Effector memory CD4-positive, alpha-beta T cell (primary cell): ENCODE measurements at regions not wholly inside any gene's neighbourhood (a gene's known extent, or its start where the extent isn't known, plus 50 kb on each side); places are given as distances from the start of the nearest gene placed in this dataset.
"Not testable (repeated sequence)": the region's sequence is repeated elsewhere in the genome, so short reads cannot be mapped to it uniquely, and the experiment has no call there.

ENCODE experiments used
- DNase-seq, 3 donors: peaks; one replicate each; pipeline ENCODE4 v3.0.0-alpha.2; 2020
- H3K27ac ChIP-seq: 2 replicates; pipeline ENCODE4 v1.7.0; 2013; ENCODE audit warnings: mild to moderate bottlenecking, low read length, moderate library complexity; ENCODE audit not compliant: insufficient read depth, poor library complexity, severe bottlenecking
- H3K27me3 ChIP-seq: replicated peaks from 2 replicates; pipeline ENCODE4 v1.7.0; 2013; ENCODE audit warnings: mild to moderate bottlenecking, low read length; ENCODE audit not compliant: insufficient read depth, control insufficient read depth, poor library complexity, severe bottlenecking
- H3K36me3 ChIP-seq: 2 replicates; pipeline ENCODE4 v1.7.0; 2013; ENCODE audit warnings: mild to moderate bottlenecking, low read length, moderate library complexity; ENCODE audit not compliant: control insufficient read depth, insufficient read depth
- H3K4me1 ChIP-seq: 2 replicates; pipeline ENCODE4 v1.7.0; 2013; ENCODE audit warnings: low read length, mild to moderate bottlenecking; ENCODE audit not compliant: control insufficient read depth, insufficient read depth, poor library complexity, severe bottlenecking
- H3K4me3 ChIP-seq: 2 replicates; pipeline ENCODE4 v1.7.0; 2013; ENCODE audit warnings: low read length, low read depth, mild to moderate bottlenecking; ENCODE audit not compliant: insufficient read depth, poor library complexity, severe bottlenecking
- H3K9me3 ChIP-seq: 2 replicates; pipeline ENCODE4 v1.7.0; 2013; ENCODE audit warnings: mild to moderate bottlenecking, low read length, moderate library complexity; ENCODE audit not compliant: control insufficient read depth

DNA sequence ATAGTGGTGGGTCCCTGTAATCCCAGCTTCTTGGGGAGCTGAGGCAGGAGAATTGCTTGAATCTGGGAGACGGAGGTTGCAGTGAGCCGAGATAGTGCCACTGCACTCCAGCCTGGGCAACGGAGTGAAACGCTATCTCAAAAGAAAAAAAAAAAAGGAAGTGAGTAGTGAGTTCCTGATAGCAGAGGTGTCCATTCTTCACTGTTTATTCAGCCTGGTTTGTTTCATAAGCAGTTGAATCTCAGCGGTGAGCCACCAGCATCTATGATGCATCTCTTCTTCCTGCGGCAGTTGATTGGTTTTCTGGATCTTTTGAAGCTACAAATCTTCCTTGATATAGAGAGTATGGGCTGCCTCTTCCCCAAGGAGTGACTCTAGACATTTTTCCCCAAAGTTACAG is 316.1 kb upstream of the MTPN start:
- Histone ChIP-seq H3K27me3 (no peaks in the 10 kb centered on the region), H3K4me3 (no peak overlapping the region), H3K9me3 (no peaks in the 10 kb centered on the region), H3K36me3 (no peaks in the 10 kb centered on the region), H3K27ac (no peak overlapping the region), H3K4me1 (no peaks in the 10 kb centered on the region)
- DNase-seq, result no peak

DNA sequence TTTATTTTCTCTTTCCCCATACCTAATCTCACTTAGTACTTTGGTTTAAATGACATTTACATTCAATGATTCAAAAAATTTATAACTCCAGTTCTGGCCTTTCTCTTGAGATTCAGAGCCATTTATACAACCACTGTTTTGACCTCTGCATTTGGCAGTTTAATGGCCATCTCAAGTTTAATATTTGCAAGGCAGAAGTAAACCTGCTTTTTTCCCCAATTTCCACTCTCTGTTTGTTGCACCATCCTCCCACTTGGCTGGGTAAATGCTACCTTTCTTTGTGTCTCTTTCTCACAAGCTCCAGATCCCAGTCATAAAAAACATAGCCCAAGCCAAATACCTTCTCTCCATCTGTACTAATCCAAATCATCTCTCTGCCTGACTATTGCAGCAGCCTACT is 315.2 kb upstream of the MTPN start:
- DNase-seq, result no peak
- H3K27me3 ChIP-seq, result no peaks in the 10 kb centered on the region
- H3K4me3 ChIP-seq, result no peak overlapping the region
- no peaks in the 10 kb centered on the region for H3K4me1 ChIP-seq
- H3K27ac ChIP-seq, result no peak overlapping the region
- H3K9me3 ChIP-seq, result no peaks in the 10 kb centered on the region
- H3K36me3 ChIP-seq, result no peaks in the 10 kb centered on the region

DNA sequence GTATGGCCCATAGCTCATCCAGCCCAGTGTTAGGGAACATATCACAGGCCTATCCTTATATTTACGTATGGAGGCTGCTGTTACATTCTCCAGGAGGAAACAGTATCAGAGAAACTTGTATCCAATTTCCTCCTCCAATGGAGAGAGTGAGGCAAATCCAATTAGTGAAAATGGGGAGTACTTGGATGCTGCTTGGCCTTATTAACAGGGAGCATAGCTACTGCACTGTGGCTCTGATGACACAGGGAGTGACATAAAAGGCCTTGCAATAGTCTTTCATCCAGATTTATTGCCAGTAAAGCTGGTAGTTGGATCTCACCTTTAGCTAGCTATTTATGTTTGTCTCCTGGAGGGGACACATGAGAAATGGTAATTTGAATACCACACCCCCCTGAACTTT is 313.2 kb upstream of the MTPN start:
- H3K4me1 ChIP-seq, result no peaks in the 10 kb centered on the region
- H3K27ac ChIP-seq, result no peak overlapping the region
- DNase-seq, result no peak
- H3K4me3 ChIP-seq, result no peak overlapping the region
- H3K36me3 ChIP-seq, result no peaks in the 10 kb centered on the region
- H3K27me3 ChIP-seq, result no peaks in the 10 kb centered on the region
- H3K9me3 ChIP-seq, result no peaks in the 10 kb centered on the region

DNA sequence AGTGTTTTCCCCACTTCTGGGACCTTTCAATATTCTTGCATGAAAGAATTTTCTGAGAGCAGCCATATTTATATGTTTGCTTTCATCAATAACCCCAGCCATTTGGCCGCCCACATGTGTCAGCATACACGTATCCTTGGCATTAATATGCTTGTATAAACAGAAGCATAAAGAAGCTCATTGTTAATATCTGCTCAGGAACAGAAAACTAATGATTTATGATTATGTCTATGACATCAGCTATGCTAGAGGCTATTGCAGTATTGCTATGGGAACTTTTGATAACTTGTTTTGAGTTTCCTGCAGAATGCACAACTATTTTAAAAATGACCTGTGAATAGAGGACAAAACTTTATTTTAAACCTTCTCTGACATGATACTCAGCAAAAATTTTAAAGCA is 300.9 kb upstream of the MTPN start:
- Histone ChIP-seq H3K27me3 (no peaks in the 10 kb centered on the region), H3K27ac (no peak overlapping the region), H3K4me1 (no peaks in the 10 kb centered on the region), H3K9me3 (no peaks in the 10 kb centered on the region), H3K36me3 (no peaks in the 10 kb centered on the region), H3K4me3 (no peak overlapping the region)
- no peak for DNase-seq

DNA sequence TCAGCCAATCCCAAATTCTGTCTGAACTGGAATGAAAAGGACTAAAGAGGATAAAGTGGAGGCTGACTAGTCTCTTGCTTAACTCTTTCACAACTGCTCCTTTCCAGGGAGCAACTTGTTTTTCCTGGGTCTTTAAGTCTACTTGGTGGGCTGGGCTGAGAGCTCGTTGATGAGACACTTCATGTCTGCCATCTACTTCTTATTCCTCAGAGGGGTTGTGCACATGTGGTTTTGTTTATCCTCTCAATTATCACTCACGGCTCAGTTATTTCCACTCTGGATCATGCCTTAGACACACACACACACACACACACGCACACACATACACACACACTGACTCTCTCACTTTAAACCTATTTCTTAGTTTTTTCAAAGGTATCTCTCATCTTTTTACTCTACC is 298.6 kb upstream of the MTPN start:
- H3K27ac ChIP-seq, result no peak overlapping the region
- no peak for DNase-seq
- H3K36me3 ChIP-seq, result no peaks in the 10 kb centered on the region
- H3K4me3 ChIP-seq, result no peak overlapping the region
- no peaks in the 10 kb centered on the region for H3K4me1 ChIP-seq
- H3K9me3 ChIP-seq, result no peaks in the 10 kb centered on the region
- H3K27me3 ChIP-seq, result no peaks in the 10 kb centered on the region

DNA sequence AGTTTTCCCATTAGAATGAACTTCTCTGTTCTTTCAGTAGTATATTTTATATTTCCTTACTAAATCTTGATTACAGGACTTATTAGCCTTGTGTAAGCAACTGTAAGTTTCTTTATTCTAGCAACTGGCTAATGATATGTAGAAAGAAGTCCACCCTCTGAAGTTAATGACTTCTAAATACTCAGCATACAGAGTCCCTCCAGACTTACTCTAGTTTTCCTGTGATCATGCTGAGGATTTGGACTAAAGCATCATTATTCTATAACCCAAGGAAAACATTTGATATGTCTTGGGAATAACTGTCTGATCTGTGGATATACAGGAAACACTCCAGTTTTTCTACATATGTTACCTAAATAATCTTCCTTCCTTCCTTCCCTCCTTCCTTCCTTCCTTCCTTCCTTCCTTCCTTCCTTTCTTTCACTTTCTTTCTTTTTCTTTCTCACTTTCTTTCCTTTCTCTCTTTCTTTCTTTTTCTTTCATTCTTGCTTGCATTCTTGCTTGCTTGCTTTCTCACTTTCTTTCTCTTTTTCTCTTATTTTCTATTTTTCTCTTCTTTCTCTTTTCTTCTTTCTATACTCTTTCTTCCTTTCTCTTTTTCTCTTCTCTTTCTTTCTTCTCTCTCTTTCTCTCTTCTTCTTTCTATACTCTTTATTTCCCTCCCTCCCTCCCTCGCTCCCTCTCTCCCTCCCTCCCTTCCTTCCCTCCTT is 297.6 kb upstream of the MTPN start:
- Histone ChIP-seq H3K9me3 (no peaks in the 10 kb centered on the region), H3K27me3 (no peaks in the 10 kb centered on the region), H3K4me3 (no peak overlapping the region), H3K4me1 (no peaks in the 10 kb centered on the region), H3K27ac (no peak overlapping the region), H3K36me3 (no peaks in the 10 kb centered on the region)
- no peak for DNase-seq

DNA sequence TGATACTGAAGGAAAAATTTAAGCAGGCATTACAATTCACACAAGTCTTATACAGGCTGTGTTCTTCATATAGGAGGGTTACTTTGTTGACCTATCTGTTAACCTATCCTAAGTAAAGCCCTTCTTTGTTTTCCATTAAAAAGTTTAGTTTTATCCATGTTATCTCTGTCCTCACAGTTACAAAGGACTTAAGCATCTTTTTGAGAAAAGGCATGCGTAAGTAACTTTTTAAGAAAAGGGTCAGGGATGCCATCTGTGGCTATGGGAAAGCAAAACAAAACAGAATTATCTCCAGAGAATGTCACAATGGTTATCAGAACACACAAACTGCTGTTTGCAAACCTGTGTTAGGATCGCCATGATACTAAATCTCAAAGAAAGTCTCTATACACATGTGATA is 295.8 kb upstream of the MTPN start:
- H3K9me3 ChIP-seq, result no peaks in the 10 kb centered on the region
- DNase-seq, result no peak
- no peaks in the 10 kb centered on the region for H3K36me3 ChIP-seq
- H3K4me1 ChIP-seq, result no peaks in the 10 kb centered on the region
- no peak overlapping the region for H3K4me3 ChIP-seq
- H3K27me3 ChIP-seq, result no peaks in the 10 kb centered on the region
- no peak overlapping the region for H3K27ac ChIP-seq

DNA sequence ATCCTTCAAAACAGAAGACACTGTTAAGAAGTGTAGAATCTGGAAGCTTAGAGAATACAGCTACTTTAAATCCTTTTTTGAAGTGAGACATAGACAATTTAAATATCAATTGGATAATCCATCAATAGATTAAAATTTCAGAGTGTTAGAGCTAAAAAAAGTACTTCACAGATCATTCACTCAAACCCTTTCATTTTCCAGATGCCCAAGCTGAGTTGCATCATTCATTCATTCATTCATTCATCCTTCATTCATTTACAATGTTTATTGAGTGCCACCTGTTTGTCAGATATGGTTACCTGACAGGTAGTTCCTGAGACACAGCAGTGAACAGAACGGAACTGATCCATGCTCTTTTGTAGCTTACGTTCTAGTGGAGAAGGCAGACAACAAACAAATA is 290.7 kb upstream of the MTPN start:
- Histone ChIP-seq H3K4me3 (no peak overlapping the region), H3K4me1 (no peaks in the 10 kb centered on the region), H3K36me3 (no peaks in the 10 kb centered on the region), H3K9me3 (no peaks in the 10 kb centered on the region), H3K27ac (no peak overlapping the region), H3K27me3 (no peaks in the 10 kb centered on the region)
- DNase-seq, result no peak

DNA sequence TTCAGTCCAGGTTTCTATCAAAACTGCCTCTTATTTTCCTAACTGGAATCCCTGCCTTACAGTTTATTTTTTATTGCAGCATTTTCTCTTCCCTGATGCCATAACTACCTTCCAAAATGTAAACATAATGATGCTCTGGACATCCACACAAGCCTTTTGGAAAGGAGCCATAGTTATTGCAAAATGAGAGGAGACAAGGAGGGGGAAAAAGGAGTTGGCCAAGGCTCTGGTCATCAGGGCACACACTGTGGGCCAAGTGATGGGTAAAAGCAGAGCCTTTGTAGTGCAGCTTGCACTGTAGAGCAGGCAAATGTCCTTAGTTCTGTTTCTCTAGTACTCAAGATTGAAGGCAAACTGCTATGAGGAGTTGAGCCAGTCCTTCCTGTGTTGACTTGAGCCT is 289.3 kb upstream of the MTPN start:
- H3K27me3 ChIP-seq, result no peaks in the 10 kb centered on the region
- H3K27ac ChIP-seq, result no peak overlapping the region
- no peaks in the 10 kb centered on the region for H3K36me3 ChIP-seq
- no peak for DNase-seq
- H3K9me3 ChIP-seq, result no peaks in the 10 kb centered on the region
- no peak overlapping the region for H3K4me3 ChIP-seq
- no peaks in the 10 kb centered on the region for H3K4me1 ChIP-seq

DNA sequence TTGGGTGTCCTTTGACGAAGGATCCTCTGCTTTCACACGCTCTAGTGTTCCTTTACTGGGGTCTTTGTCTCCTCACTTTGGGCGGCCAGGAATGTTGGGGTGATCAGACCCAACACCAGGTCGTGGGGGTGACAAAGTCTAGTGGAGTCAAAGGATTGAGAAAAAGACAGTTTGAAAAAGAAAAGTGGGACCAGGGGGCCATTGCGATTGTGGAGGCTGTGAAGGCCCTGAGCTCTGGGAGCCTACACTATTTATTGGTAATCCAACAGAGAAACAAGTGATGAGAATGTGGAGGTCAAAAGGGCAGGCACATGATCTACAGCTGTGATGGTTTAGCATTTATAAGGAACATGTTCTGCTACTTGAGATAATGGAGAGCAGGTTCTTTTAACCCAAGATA is 287.1 kb upstream of the MTPN start:
- H3K36me3 ChIP-seq, DNase-seq, H3K4me3 ChIP-seq, H3K27me3 ChIP-seq, H3K9me3 ChIP-seq, H3K4me1 ChIP-seq, H3K27ac ChIP-seq: not testable (repeated sequence)
